ENCODE measurements at regions not wholly inside any gene's neighbourhood (a gene's known extent, or its start where the extent isn't known, plus 50 kb on each side); places are given as distances from the start of the nearest gene placed in this dataset.

DNA sequence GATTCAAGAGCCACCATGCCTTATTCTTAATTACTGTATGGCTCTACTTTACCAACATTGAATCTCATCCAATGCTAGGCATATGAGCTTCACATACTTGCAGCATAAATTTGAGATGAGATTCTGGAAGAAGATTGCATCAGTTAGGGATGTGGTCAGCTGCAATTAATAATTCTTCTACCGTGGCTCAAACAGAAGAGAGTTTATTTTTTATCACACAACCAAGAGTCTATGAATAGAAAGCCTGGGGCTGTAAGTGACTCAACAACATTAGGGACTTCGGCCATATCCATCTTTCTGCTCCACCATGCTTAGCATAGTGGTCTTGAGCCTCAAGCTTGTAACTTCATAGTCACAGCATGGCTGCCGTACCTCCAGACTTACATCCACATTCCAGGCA lies 179.4 kb upstream of the IRX6 start:
- TF ChIP-seq POLR2A (IDR thresholded peaks at IDR 0.05; ENCODE audit: extremely low read depth, insufficient read length) (no peak), CTCF (IDR thresholded peaks at IDR 0.05; ENCODE audit: low read depth, low read length) (no peak), MYC (IDR thresholded peaks at IDR 0.05; ENCODE audit: low read depth, low read length) (no peak), MAX (IDR thresholded peaks at IDR 0.05; ENCODE audit: low read depth, low read length) (no peak)

All from NB4 (cell line).